KOPT-K1 (cell line): ENCODE measurements at regions not wholly inside any gene's neighbourhood (a gene's known extent, or its start where the extent isn't known, plus 50 kb on each side); places are given as distances from the start of the nearest gene placed in this dataset.

ENCODE experiments used
- H3K27ac ChIP-seq: fragments of 200-600 bp; sonication (generic); 2 replicates; pipeline ENCODE4 v1.5.1; 2016; ENCODE audit warnings: antibody characterized with exemption, mild to moderate bottlenecking, low read depth, low read length; ENCODE audit not compliant: poor library complexity, severe bottlenecking
- H3K36me3 ChIP-seq: fragments of 200-600 bp; sonication (generic); 2 replicates; pipeline ENCODE4 v1.5.1; 2017; ENCODE audit warnings: antibody characterized with exemption, mild to moderate bottlenecking, low read length, moderate library complexity; ENCODE audit not compliant: insufficient read depth
- H3K9me3 ChIP-seq: fragments of 200-600 bp; sonication (generic); 2 replicates; pipeline ENCODE4 v1.5.1; 2017; ENCODE audit warnings: antibody characterized with exemption, low read length, mild to moderate bottlenecking; ENCODE audit not compliant: insufficient read depth, poor library complexity, severe bottlenecking

DNA sequence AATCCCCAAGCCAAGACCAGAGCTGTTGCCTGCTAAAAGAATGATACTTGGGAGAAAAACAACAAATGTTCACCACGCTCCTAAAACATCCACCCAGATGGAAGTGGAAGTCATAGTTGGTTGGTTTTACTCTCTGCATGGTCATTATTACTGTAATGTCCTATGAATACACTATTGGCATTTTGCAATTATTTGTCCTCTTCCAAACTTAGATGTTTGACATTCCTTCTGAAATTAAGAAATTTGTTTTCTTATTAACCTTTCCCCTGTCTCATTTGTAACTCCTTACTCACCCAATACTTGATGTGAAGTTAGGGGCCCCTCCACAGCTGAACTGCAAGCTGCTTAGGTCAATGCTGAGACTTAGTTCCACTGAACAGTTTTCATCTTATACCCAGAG, 383.3 kb downstream of the INHBA start:
- Histone ChIP-seq H3K9me3 (no peaks in the 10 kb centered on the region), H3K36me3 (no peaks in the 10 kb centered on the region), H3K27ac (no peak overlapping the region)

DNA sequence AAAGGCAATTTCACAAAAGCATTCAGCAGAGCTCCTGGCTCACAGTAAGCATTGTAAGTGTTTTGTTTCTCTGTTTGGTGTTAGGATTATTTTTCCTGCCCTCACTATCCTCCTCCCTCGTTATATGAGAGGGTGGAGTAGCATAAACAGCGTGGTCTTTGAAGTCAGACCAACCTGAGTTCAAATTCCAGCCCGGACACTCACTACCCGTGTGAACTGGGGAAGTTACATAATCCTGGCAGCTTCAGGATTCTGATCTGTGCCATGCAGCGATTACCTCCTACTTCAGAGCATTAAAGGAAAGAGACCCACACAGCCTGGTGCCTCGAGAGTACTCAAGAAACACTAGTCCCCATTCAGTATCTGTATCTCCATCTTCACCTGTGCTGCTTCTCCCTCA, 386.5 kb downstream of the INHBA start:
- H3K27ac ChIP-seq, result no peak overlapping the region

DNA sequence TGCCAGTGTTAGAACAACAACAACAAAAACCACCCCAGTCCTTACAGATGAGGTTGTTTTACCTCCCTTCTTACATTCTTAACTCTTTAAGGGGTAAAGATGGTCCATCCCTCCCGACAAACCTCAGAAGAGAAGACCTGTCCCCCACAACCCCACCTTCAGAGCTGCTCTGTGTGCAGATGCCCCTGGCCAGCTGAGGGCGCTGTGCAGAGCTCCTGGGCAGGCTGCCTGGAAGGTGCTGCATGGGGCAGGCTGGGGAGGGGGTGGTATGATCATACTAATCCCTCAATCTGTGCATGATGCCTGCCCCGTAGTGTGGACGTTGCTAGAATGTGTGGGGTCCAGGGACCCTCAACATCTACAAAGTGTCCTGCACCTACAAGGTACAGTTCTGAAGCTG, 387.1 kb downstream of the INHBA start:
- Histone ChIP-seq H3K27ac (no peak overlapping the region), H3K9me3 (no peaks in the 10 kb centered on the region), H3K36me3 (no peaks in the 10 kb centered on the region)

More for the DNA sequence above, 386.5 kb downstream of the INHBA start:
- Histone ChIP-seq H3K9me3 (no peaks in the 10 kb centered on the region), H3K36me3 (no peaks in the 10 kb centered on the region)

DNA sequence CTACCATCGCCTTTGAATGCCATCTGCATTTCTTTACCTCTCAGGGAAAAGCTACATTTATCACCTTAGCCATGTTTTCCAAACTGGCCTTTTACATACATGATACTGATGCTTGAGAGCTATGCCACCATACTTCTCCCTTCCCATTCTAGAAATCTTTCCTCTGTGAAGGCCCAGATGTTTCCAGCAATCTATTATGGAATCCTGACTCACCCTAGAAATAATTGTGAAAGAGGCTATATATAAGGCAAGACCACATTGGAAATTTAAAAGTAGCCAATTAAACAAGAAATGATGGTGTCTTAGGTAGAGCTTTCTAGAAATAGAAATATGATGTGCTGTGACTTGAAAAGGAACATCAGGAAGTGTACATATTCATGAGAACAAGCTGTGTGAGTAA, 389.7 kb downstream of the INHBA start:
- no peaks in the 10 kb centered on the region for H3K36me3 ChIP-seq
- H3K27ac ChIP-seq, result no peak overlapping the region
- no peaks in the 10 kb centered on the region for H3K9me3 ChIP-seq

DNA sequence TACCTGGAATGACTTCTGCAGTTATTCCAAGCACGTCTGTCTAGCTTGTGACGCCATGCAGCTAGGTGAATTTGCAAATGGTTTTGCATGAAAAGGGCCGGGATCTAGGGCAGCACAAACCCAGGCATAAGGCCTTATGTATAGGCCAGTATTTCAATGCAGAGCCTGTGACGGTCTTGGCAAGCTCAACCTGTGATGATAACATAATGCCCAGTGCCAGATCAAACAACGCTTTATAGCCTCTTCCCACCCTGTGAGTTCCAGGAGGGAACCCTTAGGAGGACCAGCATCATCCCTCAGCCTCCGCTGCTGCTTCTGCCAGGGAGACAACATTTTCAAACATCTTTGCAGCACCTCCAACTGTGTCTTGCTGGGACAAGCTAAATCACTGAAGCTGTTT, 390.7 kb downstream of the INHBA start:
- H3K36me3 ChIP-seq, result no peaks in the 10 kb centered on the region
- no peaks in the 10 kb centered on the region for H3K9me3 ChIP-seq
- no peak overlapping the region for H3K27ac ChIP-seq

DNA sequence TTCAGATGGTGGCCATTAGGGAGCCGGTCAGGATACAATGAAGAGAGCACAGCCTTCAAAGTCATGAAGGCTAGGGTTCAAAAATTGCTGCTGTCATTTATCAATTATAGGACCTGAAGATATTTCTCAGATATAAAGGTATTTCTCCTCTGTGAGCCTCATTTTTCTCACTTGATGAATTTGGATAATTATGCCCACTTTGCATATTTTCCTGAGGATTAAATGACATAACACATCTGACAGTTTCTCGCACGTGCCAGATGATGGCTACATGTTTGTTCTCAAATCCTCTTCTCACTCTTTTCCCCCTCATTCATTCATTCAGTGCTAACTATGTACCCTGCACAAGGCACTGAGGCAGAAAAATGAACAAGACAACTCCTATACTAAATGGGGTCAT, 391.6 kb downstream of the INHBA start:
- Histone ChIP-seq H3K27ac (no peak overlapping the region), H3K9me3 (no peaks in the 10 kb centered on the region), H3K36me3 (no peaks in the 10 kb centered on the region)

DNA sequence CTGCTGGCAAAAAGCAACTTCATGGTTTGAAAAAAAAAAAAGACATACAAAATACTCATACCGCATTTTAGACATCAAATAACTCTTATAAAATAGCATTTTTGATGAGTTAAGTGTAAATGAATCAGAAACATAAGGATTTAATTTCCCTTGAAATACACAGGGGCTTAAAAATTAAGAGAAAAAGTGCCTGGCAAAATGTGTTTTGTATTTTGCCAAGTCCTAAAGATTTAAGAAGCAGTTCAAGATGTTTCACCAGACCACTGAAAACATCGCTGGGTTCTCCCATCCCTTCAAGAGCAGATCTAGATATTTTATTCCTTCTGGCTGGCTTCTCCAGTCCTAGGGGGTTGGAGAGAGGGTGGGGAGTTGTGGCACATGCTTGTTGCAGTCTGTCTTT, 396.4 kb downstream of the INHBA start:
- Histone ChIP-seq H3K27ac (no peak overlapping the region), H3K9me3 (peaks cover 8% of the 10 kb centered on the region), H3K36me3 (no peaks in the 10 kb centered on the region)

DNA sequence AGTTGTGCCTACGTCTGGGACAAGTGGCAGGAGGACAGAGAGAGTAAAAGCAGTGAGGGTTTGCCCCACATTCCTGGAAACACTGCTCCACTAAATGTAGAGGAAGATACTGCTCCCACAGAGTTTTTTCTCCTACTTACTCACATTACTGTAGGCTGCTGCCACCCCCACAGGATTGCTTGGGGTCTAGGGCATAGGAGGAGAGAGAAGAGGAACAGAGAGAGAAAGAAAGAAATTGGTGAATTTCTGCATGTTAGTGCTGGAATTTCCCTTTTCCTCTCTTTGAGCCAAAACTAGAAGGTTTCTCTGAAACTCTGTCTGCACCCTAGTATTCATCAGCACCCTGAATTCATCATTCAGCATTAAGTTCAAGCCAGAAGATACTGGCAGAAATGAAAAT, 397.9 kb downstream of the INHBA start:
- no peaks in the 10 kb centered on the region for H3K36me3 ChIP-seq
- no peak overlapping the region for H3K27ac ChIP-seq
- H3K9me3 ChIP-seq, result peaks cover 8% of the 10 kb centered on the region

DNA sequence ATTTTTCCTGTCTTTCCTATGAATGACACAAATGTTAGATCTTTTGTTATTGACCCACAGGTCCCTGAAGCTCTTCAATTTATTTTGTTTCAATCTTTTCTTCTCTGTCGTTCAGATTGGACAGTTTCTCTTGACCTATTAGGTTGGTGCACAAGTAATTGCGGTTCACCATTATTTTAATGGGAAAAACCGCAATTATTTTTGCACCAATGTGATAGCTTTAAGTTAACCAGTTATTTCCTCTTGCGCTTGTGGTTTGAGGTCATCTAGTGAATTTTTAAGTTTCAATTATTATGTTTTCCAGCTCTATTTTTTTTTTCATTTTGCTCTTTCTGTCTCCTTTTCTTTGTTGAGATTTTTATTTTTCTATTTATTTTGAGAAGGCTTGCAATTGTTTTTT, 399.2 kb downstream of the INHBA start:
- H3K36me3 ChIP-seq, result no peaks in the 10 kb centered on the region
- H3K27ac ChIP-seq, result no peak overlapping the region

DNA sequence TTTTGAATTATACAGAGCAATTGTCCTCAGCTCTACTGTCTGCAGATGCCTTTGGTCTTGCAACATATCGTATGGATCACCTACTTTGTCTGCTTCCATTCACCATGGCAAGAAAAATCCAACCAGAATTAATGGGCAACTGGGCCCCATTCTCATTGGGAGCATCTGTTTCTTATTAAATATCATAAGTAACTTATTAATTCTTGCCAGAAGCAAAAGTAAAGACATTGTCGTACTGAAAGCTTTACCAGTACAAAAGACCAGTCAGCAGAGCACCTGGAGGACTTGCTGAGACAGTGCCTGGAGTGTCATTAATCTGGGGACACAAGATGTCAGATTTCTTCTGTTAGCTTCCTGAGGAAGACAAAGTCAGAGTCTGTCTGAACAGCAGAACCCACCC, 404.5 kb downstream of the INHBA start:
- H3K36me3 ChIP-seq, result no peaks in the 10 kb centered on the region
- no peak overlapping the region for H3K27ac ChIP-seq
- H3K9me3 ChIP-seq, result no peaks in the 10 kb centered on the region

More for the DNA sequence above, 399.2 kb downstream of the INHBA start:
- H3K9me3 ChIP-seq, result peaks cover 8% of the 10 kb centered on the region

DNA sequence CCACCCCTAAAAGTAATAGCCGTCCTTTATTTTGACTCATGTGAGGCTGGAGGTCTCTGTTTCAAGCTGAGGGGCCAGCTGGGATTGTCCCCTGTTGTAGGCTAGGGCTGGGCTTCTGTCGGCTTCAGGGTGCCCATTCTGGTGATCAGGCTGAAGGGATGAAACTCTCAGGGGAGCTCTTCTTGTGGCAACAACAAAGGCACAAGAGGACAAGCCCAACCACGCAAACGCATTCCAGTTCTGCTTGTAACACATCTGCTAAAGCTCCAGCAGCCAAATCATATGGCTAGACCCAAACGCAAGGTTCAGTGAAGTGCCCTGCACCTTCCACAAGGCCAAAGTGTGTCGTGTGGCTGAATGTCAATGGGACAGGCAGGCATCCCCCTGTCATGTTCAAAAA, 405.7 kb downstream of the INHBA start:
- no peaks in the 10 kb centered on the region for H3K9me3 ChIP-seq
- H3K36me3 ChIP-seq, result no peaks in the 10 kb centered on the region
- H3K27ac ChIP-seq, result no peak overlapping the region

DNA sequence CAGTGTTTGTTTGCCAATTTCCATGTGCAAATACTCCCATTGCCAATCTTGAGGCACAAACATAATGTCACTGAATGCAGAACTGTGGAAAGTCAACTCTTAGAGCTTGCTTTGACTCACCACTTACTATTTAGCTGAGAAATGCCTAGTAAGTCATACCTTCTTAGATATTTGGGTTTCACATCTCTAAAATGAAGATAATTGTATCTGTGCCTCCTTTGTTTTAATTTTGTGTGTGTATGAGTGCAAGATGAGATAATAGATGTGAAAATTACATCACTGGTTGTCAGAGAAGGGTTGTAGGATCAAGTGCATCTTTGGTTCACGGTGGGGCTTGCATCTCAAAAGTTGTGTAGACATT, 407.5 kb downstream of the INHBA start:
- H3K27ac ChIP-seq, result no peak overlapping the region
- H3K9me3 ChIP-seq, result no peaks in the 10 kb centered on the region
- no peaks in the 10 kb centered on the region for H3K36me3 ChIP-seq

DNA sequence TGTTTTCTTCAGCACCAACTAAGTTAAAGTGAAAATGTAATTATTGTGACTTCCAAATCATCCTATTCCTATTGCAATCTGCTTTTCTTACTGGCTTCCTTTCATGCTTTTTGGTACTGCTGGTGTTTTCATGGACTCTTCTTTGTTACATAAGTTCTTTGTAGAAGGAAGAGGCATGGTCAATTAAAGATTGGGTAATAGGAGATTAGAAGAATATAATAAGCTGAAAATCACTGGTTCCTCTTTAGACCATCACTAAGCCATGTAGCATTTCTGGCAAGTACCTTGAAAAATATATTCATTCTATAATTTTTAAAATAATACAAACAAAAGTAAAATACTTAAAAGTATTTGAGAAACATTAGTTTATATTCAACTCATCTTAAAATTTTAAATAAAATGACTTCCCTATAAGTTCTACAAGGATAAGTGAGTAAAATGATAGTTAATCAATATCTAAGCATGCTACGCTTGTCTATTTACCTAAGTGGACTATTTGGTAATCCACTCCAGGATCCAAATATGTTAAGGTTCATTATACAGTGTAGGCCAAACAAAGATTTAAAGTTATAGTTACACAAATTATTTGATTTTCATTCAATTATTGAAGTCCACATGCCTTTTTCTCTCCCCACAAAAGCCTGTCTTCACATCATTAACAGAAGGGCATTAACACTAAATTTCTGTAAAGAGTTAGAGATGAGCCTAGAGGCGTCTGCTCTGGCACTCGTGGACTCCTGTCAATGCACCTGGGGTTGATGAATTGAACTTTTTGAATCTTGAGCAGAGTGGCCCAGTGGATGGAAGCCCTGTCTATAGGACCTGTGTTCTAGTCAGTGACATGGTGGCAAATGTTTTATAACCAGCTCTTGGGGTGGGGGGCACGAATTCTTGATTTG, 408.1 kb downstream of the INHBA start:
- Histone ChIP-seq H3K36me3 (no peaks in the 10 kb centered on the region), H3K27ac (no peak overlapping the region), H3K9me3 (no peaks in the 10 kb centered on the region)

DNA sequence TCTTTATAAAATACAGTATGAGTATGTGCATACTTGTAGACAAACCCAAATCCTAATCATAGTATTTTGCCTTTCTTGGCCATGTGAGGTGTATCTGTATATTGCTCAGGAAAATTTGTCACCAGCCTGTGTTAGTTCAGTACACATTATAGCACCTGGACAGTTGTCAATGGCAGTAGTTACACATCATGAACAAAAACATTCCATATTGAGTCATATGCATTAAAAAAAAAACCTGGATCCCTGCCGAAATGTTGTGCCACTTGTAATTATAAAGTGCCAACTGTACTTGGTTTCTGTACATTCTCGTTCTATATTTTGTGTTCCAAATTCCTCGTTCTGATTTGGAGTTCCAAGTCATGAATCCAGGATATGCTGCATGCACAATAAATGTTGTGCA, 410.4 kb downstream of the INHBA start:
- no peak overlapping the region for H3K27ac ChIP-seq
- H3K9me3 ChIP-seq, result no peaks in the 10 kb centered on the region
- H3K36me3 ChIP-seq, result no peaks in the 10 kb centered on the region

DNA sequence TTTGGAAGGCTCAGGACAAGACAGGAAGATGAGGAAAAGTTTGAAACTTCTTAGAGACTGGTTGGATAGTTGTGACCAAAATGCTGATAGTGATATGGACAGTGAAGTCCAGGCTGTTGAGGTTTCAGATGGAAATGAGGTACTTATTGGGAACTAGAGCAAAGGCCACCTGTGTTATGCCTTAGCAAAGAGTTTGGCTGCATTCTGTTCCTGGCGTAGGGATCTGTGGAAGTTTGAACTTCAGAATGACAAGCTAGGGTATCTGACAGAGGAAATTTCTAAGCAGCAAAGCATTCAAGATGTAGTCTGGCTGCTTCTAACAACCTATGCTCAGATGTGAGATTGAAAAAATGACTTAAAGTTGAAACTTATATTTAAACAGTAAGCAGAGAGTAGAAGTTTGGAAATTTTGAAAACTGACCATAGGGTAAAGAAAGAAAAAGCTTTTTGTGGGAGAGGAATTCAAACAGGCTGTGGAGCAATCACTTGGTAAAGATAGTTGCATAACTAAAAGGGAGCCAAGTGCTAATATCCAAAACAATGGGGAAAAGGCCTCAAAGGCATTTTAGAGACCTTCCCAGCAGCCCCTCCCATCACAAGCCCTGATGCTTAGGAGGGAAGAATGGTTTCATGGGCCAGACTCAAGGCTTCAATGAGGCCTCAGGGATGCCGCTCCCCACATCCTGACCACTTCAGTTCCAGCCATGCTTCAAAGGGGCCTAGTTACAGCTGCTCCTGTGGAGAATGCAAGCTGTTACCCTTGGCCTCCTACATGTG, 415.1 kb downstream of the INHBA start:
- H3K36me3 ChIP-seq, result no peaks in the 10 kb centered on the region
- no peak overlapping the region for H3K27ac ChIP-seq
- H3K9me3 ChIP-seq, result no peaks in the 10 kb centered on the region

DNA sequence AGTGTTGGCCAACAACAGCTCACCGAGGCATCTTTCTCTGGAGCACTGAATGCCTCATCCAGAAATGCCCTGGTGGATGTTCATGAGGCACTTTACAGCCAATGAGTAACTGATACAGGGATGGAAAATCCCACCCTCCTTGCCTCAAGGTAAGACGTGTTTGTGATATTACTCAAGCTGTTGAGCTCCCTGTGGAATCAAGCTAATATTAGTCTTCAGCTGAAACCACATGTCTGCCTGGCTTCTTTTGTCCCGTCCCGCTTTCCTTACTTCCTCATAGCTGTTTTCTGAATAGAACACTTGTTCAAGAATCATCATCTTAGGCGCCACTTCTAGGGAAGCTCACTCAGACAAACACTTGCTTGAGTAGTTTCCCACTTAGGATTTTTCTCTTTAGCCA, 422.4 kb downstream of the INHBA start:
- no peaks in the 10 kb centered on the region for H3K9me3 ChIP-seq
- H3K36me3 ChIP-seq, result no peaks in the 10 kb centered on the region
- H3K27ac ChIP-seq, result no peak overlapping the region
